Esophagus (tissue), 2 donors: ENCODE measurements at regions not wholly inside any gene's neighbourhood (a gene's known extent, or its start where the extent isn't known, plus 50 kb on each side); places are given as distances from the start of the nearest gene placed in this dataset.

ENCODE experiments used
- H3K27ac ChIP-seq, 2 donors: one replicate each; pipeline ENCODE4 v1.5.1; 2013; ENCODE audit warnings: low read depth in 2 of 2, mild to moderate bottlenecking in 2 of 2, inconsistent platforms in 1 of 2, low read length in 1 of 2, moderate library complexity in 1 of 2
- H3K27me3 ChIP-seq, 2 donors: one replicate each; pipeline ENCODE4 v1.6.1; 2013; ENCODE audit warnings: low read length in 2 of 2, control low read depth in 1 of 2, mild to moderate bottlenecking in 1 of 2; ENCODE audit not compliant: insufficient read depth in 2 of 2, control insufficient read depth in 1 of 2
- H3K36me3 ChIP-seq, 2 donors: one replicate each; pipeline ENCODE4 v1.6.1; 2013; ENCODE audit warnings: low read length in 1 of 2; ENCODE audit not compliant: control insufficient read depth in 2 of 2, insufficient read depth in 2 of 2
- H3K4me1 ChIP-seq, 2 donors: one replicate each; pipeline ENCODE4 v1.6.1; 2013; ENCODE audit warnings: low read length in 1 of 2; ENCODE audit not compliant: control insufficient read depth in 2 of 2, insufficient read depth in 2 of 2
- H3K4me3 ChIP-seq, 2 donors: one replicate each; pipeline ENCODE4 v1.5.1; 2013; ENCODE audit warnings: low read length in 2 of 2, mild to moderate bottlenecking in 2 of 2, low read depth in 1 of 2, moderate library complexity in 1 of 2
- H3K9me3 ChIP-seq, 2 donors: one replicate each; pipeline ENCODE4 v1.6.1; 2013; ENCODE audit warnings: mild to moderate bottlenecking in 2 of 2, low read depth in 1 of 2, low read length in 1 of 2, moderate library complexity in 1 of 2; ENCODE audit not compliant: control insufficient read depth in 2 of 2, insufficient read depth in 1 of 2
- whole genome bisulfite sequencing, 2 donors: extraction: QIAGEN DNeasy Blood & Tissue Kit; methylation state at CpG; one replicate each; pipeline ENCODE4 v1.1.7; 2013; 5-methylcytosine and 5-hydroxymethylcytosine counted together
- donor health status: healthy with polysubstance abuse.
- donor health status: Bipolar disorder and iron deficiency.

- Histone ChIP-seq H3K4me1 (no peaks in the 10 kb centered on the region), H3K27me3 (no peaks in the 10 kb centered on the region), H3K27ac (no peak overlapping the region), H3K4me3 (no peak overlapping the region), H3K9me3 (no peaks in the 10 kb centered on the region), H3K36me3 (no peaks in the 10 kb centered on the region)
- WGBS, 2 donors: 84 to 90% methylated on average over 4 of the region's 4 CpGs
Observed at GRCh38 chr12:13489246-13489645, 292.7 kb downstream of the EMP1 start.

- Histone ChIP-seq H3K4me3 (no peak overlapping the region), H3K9me3 (no peaks in the 10 kb centered on the region), H3K27ac (no peak overlapping the region), H3K36me3 (no peaks in the 10 kb centered on the region), H3K27me3 (no peaks in the 10 kb centered on the region), H3K4me1 (no peaks in the 10 kb centered on the region)
- WGBS, 2 donors: 90 to 91% methylated on average over 7 of the region's 7 CpGs
Observed at GRCh38 chr12:13487326-13487725, 290.8 kb downstream of the EMP1 start.

GRCh38 chr12:13486794-13487193 is 290.3 kb downstream of the EMP1 start:
- Histone ChIP-seq H3K27me3 (no peaks in the 10 kb centered on the region), H3K9me3 (no peaks in the 10 kb centered on the region), H3K4me3 (no peak overlapping the region), H3K27ac (no peak overlapping the region), H3K36me3 (no peaks in the 10 kb centered on the region), H3K4me1 (no peaks in the 10 kb centered on the region)
- WGBS, 2 donors: 84 to 90% methylated on average over 3 of the region's 3 CpGs

GRCh38 chr12:13478650-13479181 is 282.2 kb downstream of the EMP1 start:
- Histone ChIP-seq H3K27me3 (no peaks in the 10 kb centered on the region), H3K36me3 (no peaks in the 10 kb centered on the region), H3K4me3 (no peak overlapping the region), H3K4me1 (no peaks in the 10 kb centered on the region), H3K27ac (no peak overlapping the region), H3K9me3 (peaks cover 0 to under 1% of the 10 kb centered on the region in 2 donors)
- WGBS, 2 donors: 81 to 83% methylated on average over 6 of the region's 6 CpGs

- no peaks in the 10 kb centered on the region for H3K36me3 ChIP-seq
- no peak overlapping the region for H3K27ac ChIP-seq
- H3K27me3 ChIP-seq: no peaks in the 10 kb centered on the region
- 73 to 74% methylated on average over 1 of the region's 1 CpG for WGBS, 2 donors
- no peak overlapping the region for H3K4me3 ChIP-seq
- H3K9me3 ChIP-seq: peaks cover 0 to 2% of the 10 kb centered on the region in 2 donors
- H3K4me1 ChIP-seq: no peaks in the 10 kb centered on the region
Observed at GRCh38 chr12:13474381-13474780, 277.9 kb downstream of the EMP1 start.

- Histone ChIP-seq H3K27me3 (no peaks in the 10 kb centered on the region), H3K9me3 (peaks cover 0 to 2% of the 10 kb centered on the region in 2 donors), H3K4me3 (no peak overlapping the region), H3K27ac (no peak overlapping the region), H3K4me1 (no peaks in the 10 kb centered on the region), H3K36me3 (no peaks in the 10 kb centered on the region)
- WGBS, 2 donors: 80 to 81% methylated on average over 5 of the region's 5 CpGs
Observed at GRCh38 chr12:13472690-13473089, 276.2 kb downstream of the EMP1 start.

GRCh38 chr12:13471471-13471870 is 274.9 kb downstream of the EMP1 start:
- no peaks in the 10 kb centered on the region for H3K27me3 ChIP-seq
- H3K4me3 ChIP-seq: no peak overlapping the region
- H3K36me3 ChIP-seq: no peaks in the 10 kb centered on the region
- no peak overlapping the region for H3K27ac ChIP-seq
- H3K4me1 ChIP-seq: no peaks in the 10 kb centered on the region
- H3K9me3 ChIP-seq: peaks cover 0 to 2% of the 10 kb centered on the region in 2 donors
- 93 to 94% methylated on average over 6 of the region's 6 CpGs for WGBS, 2 donors

- Histone ChIP-seq H3K27me3 (peaks cover 0 to 2% of the 10 kb centered on the region in 2 donors), H3K9me3 (no peaks in the 10 kb centered on the region), H3K4me1 (no peaks in the 10 kb centered on the region), H3K36me3 (no peaks in the 10 kb centered on the region), H3K4me3 (no peak overlapping the region), H3K27ac (no peak overlapping the region)
- WGBS, 2 donors: 72 to 74% methylated on average over 6 of the region's 6 CpGs
Observed at GRCh38 chr12:13465635-13466034, 269.1 kb downstream of the EMP1 start.

GRCh38 chr12:13463189-13463588 is 266.7 kb downstream of the EMP1 start:
- WGBS, 2 donors: 82 to 87% methylated on average over 2 of the region's 2 CpGs
- no peaks in the 10 kb centered on the region for H3K36me3 ChIP-seq
- H3K4me3 ChIP-seq: no peak overlapping the region
- no peaks in the 10 kb centered on the region for H3K4me1 ChIP-seq
- H3K9me3 ChIP-seq: no peaks in the 10 kb centered on the region
- no peak overlapping the region for H3K27ac ChIP-seq
- H3K27me3 ChIP-seq: peaks cover 0 to 2% of the 10 kb centered on the region in 2 donors

- WGBS, 2 donors: 83 to 88% methylated on average over 3 of the region's 3 CpGs
Observed at GRCh38 chr12:13462450-13462849, 265.9 kb downstream of the EMP1 start.

More at GRCh38 chr12:13462450-13462849, 265.9 kb downstream of the EMP1 start:
- H3K36me3 ChIP-seq: no peaks in the 10 kb centered on the region
- no peaks in the 10 kb centered on the region for H3K9me3 ChIP-seq
- H3K4me1 ChIP-seq: no peaks in the 10 kb centered on the region
- no peak overlapping the region for H3K4me3 ChIP-seq
- no peak overlapping the region for H3K27ac ChIP-seq
- peaks cover 0 to 2% of the 10 kb centered on the region in 2 donors for H3K27me3 ChIP-seq
